ENCODE measurements at regions not wholly inside any gene's neighbourhood (a gene's known extent, or its start where the extent isn't known, plus 50 kb on each side); places are given as distances from the start of the nearest gene placed in this dataset.

DNA sequence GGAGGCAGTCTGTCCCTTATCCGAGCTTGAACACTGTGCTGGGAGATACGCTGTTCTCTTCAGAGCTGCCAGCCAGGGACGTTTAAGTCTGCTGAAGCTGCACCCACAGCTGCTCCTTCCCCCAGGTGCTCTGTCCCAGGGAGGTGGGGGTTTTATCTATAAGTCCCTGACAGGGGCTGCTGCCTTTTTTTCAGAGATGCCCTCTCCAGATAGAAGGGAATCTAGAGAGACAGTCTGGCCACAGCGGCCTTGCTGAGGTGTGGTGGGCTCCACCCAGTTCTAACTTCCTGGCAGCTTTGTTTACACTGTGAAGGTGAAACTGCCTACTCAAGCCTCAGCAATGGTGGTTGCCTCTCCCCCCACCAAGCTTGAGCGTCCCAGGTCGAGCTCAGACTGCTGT, 319.9 kb upstream of the GRM7 start:
- TF ChIP-seq, protein P1, sequence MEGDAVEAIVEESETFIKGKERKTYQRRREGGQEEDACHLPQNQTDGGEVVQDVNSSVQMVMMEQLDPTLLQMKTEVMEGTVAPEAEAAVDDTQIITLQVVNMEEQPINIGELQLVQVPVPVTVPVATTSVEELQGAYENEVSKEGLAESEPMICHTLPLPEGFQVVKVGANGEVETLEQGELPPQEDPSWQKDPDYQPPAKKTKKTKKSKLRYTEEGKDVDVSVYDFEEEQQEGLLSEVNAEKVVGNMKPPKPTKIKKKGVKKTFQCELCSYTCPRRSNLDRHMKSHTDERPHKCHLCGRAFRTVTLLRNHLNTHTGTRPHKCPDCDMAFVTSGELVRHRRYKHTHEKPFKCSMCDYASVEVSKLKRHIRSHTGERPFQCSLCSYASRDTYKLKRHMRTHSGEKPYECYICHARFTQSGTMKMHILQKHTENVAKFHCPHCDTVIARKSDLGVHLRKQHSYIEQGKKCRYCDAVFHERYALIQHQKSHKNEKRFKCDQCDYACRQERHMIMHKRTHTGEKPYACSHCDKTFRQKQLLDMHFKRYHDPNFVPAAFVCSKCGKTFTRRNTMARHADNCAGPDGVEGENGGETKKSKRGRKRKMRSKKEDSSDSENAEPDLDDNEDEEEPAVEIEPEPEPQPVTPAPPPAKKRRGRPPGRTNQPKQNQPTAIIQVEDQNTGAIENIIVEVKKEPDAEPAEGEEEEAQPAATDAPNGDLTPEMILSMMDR (IDR thresholded peaks at IDR 0.05): no peak
- DNase-seq (ENCODE audit: low spot score): no peak
- no peak overlapping the region for H3K4me3 ChIP-seq
- no peak overlapping the region for H3K27ac ChIP-seq

DNA sequence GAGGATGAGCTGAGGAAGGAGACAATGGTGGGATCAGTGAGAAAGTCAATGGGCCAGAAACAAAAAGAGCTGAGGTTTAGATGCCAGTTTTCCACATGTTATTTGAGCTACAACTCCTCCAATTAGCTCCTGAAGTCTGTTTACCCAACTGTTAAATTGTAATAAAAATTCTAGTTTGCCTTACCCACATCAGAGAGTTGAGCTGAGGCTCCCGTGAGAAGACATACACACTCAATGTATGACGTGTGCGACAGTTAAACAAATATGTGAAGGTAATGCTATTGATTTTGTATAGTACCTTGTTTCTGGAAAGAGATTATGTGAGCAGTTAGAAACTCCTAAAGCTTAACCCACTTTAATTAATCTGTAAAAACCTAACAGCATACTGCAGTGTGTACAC, 318.1 kb upstream of the GRM7 start:
- no peak for DNase-seq (ENCODE audit: low spot score)
- H3K4me3 ChIP-seq: no peak overlapping the region
- no peak overlapping the region for H3K27ac ChIP-seq
- TF ChIP-seq, protein P1 (IDR thresholded peaks at IDR 0.05): no peak

DNA sequence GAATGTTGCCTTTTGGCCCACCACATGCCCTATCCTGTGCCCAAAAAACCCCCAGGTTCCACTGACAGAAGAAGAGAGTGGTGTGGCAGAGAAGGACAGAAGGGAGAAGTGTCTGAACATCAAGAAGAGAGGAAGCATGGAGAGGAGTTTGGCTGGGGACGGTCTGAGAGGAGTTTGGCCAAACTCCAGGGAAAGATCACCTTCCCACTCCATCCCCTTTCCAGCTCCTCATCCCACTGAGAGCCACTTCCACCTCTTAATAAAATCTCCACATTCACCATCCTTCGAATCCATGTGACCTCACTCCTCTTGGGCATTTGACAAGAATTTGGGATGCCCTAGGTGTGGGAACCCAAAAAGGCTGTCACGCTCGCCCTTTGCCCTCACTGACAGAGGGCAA, 311.6 kb upstream of the GRM7 start:
- Histone ChIP-seq H3K27ac (no peak overlapping the region), H3K4me3 (no peak overlapping the region)
- no peak for DNase-seq (ENCODE audit: low spot score)
- TF ChIP-seq, protein P1 (IDR thresholded peaks at IDR 0.05): no peak

DNA sequence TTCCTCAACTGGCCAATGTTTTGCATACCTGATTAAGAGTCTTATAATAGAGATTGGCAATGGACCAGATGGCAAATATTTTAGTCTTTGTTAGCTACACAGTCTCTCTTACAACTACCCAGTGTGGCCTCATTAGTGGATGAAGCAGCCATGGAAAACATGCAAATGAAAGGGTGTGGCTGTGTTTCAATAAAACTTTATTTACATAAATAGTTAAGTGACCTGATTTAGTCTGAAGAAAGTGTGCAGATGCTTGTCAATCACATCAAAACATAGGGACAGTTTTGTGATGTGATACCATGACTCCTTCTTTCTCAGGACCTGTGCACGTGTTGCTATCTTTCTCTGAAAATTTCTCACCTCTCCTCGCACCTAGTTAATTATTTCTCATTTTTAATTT, 309.8 kb upstream of the GRM7 start:
- TF ChIP-seq, protein P1 (IDR thresholded peaks at IDR 0.05): no peak
- DNase-seq (ENCODE audit: low spot score): no peak
- H3K4me3 ChIP-seq: no peak overlapping the region
- H3K27ac ChIP-seq: no peak overlapping the region

DNA sequence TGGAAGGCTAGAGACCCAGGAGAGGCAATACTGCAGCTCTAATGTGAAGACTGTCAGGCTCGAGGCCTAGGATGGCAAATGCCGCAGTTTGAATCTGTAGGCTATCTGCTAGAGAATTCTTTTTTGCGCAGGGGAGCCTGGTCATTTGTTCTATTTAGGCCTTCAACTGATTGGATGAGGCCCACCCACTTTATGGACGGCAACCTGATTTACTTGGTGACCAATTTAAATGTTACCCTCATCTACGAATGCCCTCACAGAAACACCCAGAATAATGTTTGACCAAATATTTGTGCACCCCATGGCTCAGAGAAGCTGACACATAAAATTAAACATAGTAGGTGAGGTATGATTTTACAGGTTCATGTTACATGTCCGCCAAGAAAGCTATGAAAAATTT, 300.7 kb upstream of the GRM7 start:
- no peak overlapping the region for H3K27ac ChIP-seq
- no peak overlapping the region for H3K4me3 ChIP-seq
- no peak for DNase-seq (ENCODE audit: low spot score)
- TF ChIP-seq, protein P1 (IDR thresholded peaks at IDR 0.05): no peak

DNA sequence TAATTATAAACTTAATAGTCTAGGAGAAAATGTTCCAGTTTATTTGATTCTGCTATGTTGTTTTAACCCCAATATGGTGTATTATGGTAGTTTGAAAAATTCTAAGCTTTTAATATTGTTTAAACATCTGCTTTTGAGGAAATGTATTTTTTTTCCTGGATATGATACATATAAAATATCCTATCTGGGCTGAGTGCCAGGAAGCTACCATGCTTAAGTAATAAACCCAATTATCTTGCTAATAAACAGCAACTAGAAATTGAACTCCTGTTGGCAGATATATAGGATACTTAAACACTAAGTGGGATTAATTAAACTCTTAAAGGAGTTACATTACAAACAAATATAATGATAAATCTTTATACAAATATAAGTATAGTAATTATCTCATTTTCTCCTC, 293.7 kb upstream of the GRM7 start:
- DNase-seq (ENCODE audit: low spot score): no peak
- TF ChIP-seq, protein P1 (IDR thresholded peaks at IDR 0.05): no peak
- no peak overlapping the region for H3K4me3 ChIP-seq
- H3K27ac ChIP-seq: no peak overlapping the region

DNA sequence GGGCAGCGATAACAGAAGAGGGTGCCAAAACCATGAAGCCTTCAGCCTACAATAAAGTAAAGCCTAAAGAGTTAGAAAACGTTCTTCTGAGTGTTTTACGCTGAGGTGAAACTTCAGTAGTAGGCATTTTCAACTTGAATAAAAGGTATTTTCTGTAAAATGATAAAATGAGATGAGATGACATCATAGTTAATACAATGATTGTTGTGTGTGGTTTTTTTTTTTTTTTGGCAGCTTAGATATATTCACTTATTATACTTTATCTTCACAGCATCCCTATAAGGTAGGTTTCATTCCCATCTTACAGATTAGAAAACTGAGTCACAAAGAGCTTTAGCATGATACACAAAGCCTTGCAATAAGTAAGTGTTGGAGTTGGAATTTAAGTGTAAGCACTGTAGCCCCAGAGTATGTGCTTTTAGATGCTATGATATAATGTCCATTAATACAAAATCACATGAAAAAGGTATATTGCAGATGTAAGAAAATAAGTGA, 291.9 kb upstream of the GRM7 start:
- TF ChIP-seq, protein P1 (IDR thresholded peaks at IDR 0.05): no peak

More for the DNA sequence above, 291.9 kb upstream of the GRM7 start:
- no peak overlapping the region for H3K27ac ChIP-seq
- no peak for DNase-seq (ENCODE audit: low spot score)
- no peak overlapping the region for H3K4me3 ChIP-seq

All from coronary artery (tissue), 2 donors.